ENCODE measurements at regions not wholly inside any gene's neighbourhood (a gene's known extent, or its start where the extent isn't known, plus 50 kb on each side); places are given as distances from the start of the nearest gene placed in this dataset.

- peak; percentile 35 for DNase-seq (ENCODE audit: low spot score)
These were observed 278.0 kb downstream of the MRPL39 start for GRCh38 chr21:25329227-25329825.

GRCh38 chr21:25328736-25329135 lies 278.5 kb downstream of the MRPL39 start:
- DNase-seq (ENCODE audit: low spot score) = no peak

GRCh38 chr21:25326181-25326580 lies 281.1 kb downstream of the MRPL39 start:
- no peak for DNase-seq (ENCODE audit: low spot score)

GRCh38 chr21:25324666-25325065 lies 282.6 kb downstream of the MRPL39 start:
- DNase-seq (ENCODE audit: low spot score) = no peak

GRCh38 chr21:25323356-25323949 lies 283.8 kb downstream of the MRPL39 start:
- no peak for DNase-seq (ENCODE audit: low spot score)

GRCh38 chr21:25314247-25314646 lies 293.0 kb downstream of the MRPL39 start:
- no peak for DNase-seq (ENCODE audit: low spot score)

GRCh38 chr21:25313829-25314228 lies 293.5 kb downstream of the MRPL39 start:
- DNase-seq (ENCODE audit: low spot score) = no peak

GRCh38 chr21:25307489-25307888 lies 299.8 kb downstream of the MRPL39 start:
- no peak for DNase-seq (ENCODE audit: low spot score)

GRCh38 chr21:25304611-25305010 lies 302.7 kb downstream of the MRPL39 start:
- DNase-seq (ENCODE audit: low spot score) = no peak

- DNase-seq (ENCODE audit: low spot score) = no peak
These were observed 306.6 kb downstream of the MRPL39 start for GRCh38 chr21:25300632-25301031.

- DNase-seq (ENCODE audit: low spot score) = no peak
These were observed 308.5 kb downstream of the MRPL39 start for GRCh38 chr21:25298512-25299491.

- no peak for DNase-seq (ENCODE audit: low spot score)
These were observed 310.2 kb downstream of the MRPL39 start for GRCh38 chr21:25297117-25297516.

GRCh38 chr21:25296252-25296651 lies 311.0 kb downstream of the MRPL39 start:
- DNase-seq (ENCODE audit: low spot score) = no peak

GRCh38 chr21:25292396-25292795 lies 314.9 kb downstream of the MRPL39 start:
- DNase-seq (ENCODE audit: low spot score) = no peak

- no peak for DNase-seq (ENCODE audit: low spot score)
These were observed 323.6 kb downstream of the MRPL39 start for GRCh38 chr21:25283720-25284119.

GRCh38 chr21:25281134-25281533 lies 326.1 kb downstream of the MRPL39 start:
- no peak for DNase-seq (ENCODE audit: low spot score)

GRCh38 chr21:25280061-25280460 lies 327.2 kb downstream of the MRPL39 start:
- DNase-seq (ENCODE audit: low spot score) = no peak

GRCh38 chr21:25273959-25274358 lies 333.3 kb downstream of the MRPL39 start:
- no peak for DNase-seq (ENCODE audit: low spot score)

- no peak for DNase-seq (ENCODE audit: low spot score)
These were observed 352.6 kb downstream of the MRPL39 start for GRCh38 chr21:25254491-25255174.

GRCh38 chr21:25246546-25246945 lies 360.7 kb downstream of the MRPL39 start:
- DNase-seq (ENCODE audit: low spot score) = no peak

- DNase-seq (ENCODE audit: low spot score) = no peak
These were observed 362.5 kb downstream of the MRPL39 start for GRCh38 chr21:25244735-25245134.

- no peak for DNase-seq (ENCODE audit: low spot score)
These were observed 363.5 kb downstream of the MRPL39 start for GRCh38 chr21:25243808-25244207.
